ENCODE measurements at regions not wholly inside any gene's neighbourhood (a gene's known extent, or its start where the extent isn't known, plus 50 kb on each side); places are given as distances from the start of the nearest gene placed in this dataset.

DNA sequence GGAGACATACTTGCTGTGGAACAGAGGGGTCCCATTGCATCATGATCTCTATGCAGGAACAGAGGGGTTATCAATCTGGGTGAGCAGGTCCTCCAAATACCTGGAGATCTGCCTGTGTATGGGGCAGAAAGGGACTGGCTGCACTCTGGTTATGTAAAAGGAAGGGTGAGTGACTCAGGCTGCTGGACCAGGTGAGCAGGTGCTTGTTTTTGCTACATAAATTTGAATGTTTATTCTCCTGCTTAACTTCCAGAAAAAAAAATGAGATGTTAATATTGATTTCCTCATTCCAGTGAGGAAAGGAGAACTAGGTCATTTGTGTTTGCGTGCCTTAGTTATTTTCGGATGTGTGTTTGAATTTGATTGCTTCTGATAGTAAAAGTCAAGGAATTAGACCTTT lies 225.8 kb upstream of the TRAM1L1 start:
- TF ChIP-seq, protein P1, sequence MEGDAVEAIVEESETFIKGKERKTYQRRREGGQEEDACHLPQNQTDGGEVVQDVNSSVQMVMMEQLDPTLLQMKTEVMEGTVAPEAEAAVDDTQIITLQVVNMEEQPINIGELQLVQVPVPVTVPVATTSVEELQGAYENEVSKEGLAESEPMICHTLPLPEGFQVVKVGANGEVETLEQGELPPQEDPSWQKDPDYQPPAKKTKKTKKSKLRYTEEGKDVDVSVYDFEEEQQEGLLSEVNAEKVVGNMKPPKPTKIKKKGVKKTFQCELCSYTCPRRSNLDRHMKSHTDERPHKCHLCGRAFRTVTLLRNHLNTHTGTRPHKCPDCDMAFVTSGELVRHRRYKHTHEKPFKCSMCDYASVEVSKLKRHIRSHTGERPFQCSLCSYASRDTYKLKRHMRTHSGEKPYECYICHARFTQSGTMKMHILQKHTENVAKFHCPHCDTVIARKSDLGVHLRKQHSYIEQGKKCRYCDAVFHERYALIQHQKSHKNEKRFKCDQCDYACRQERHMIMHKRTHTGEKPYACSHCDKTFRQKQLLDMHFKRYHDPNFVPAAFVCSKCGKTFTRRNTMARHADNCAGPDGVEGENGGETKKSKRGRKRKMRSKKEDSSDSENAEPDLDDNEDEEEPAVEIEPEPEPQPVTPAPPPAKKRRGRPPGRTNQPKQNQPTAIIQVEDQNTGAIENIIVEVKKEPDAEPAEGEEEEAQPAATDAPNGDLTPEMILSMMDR (IDR thresholded peaks at IDR 0.05): no peak
- no peaks in the 10 kb centered on the region for H3K36me3 Mint-ChIP-seq (ENCODE audit: unreplicated experiment)
- no peak for DNase-seq (ENCODE audit: extremely low spot score, unreplicated experiment)
- peaks cover 7% of the 10 kb centered on the region for H3K27me3 Mint-ChIP-seq (ENCODE audit: unreplicated experiment)
- peaks cover 3% of the 10 kb centered on the region for H3K9me3 Mint-ChIP-seq (ENCODE audit: unreplicated experiment)
- H3K27ac Mint-ChIP-seq (ENCODE audit: unreplicated experiment): no peak overlapping the region
- H3K4me3 Mint-ChIP-seq (ENCODE audit: unreplicated experiment): no peak overlapping the region
- no peaks in the 10 kb centered on the region for H3K4me1 Mint-ChIP-seq (ENCODE audit: unreplicated experiment)

DNA sequence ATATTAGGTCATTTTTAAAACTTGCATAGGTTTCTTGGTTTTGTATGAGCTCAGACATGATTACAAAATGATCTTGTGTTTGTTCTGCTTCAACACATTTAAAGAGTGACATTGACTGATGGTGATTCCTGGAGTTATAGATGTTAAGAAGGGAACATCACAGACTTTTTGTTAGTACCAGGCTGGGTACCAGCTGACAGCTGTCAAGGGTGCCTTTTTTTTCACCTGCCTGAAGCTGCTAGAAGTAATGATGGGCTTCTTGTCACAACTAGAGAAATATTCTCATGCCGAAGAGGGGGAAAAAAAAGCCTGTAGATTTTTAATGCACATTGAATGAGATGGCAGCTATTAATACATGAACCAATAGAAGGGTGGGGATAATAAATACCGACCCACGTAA lies 226.6 kb upstream of the TRAM1L1 start:
- Mint-ChIP-seq H3K27me3 (ENCODE audit: unreplicated experiment) (peaks cover 7% of the 10 kb centered on the region), H3K4me3 (ENCODE audit: unreplicated experiment) (no peak overlapping the region), H3K9me3 (ENCODE audit: unreplicated experiment) (peaks cover 3% of the 10 kb centered on the region), H3K27ac (ENCODE audit: unreplicated experiment) (no peak overlapping the region), H3K4me1 (ENCODE audit: unreplicated experiment) (no peaks in the 10 kb centered on the region), H3K36me3 (ENCODE audit: unreplicated experiment) (no peaks in the 10 kb centered on the region)
- TF ChIP-seq, protein P1 (IDR thresholded peaks at IDR 0.05): no peak
- DNase-seq (ENCODE audit: extremely low spot score, unreplicated experiment): no peak

DNA sequence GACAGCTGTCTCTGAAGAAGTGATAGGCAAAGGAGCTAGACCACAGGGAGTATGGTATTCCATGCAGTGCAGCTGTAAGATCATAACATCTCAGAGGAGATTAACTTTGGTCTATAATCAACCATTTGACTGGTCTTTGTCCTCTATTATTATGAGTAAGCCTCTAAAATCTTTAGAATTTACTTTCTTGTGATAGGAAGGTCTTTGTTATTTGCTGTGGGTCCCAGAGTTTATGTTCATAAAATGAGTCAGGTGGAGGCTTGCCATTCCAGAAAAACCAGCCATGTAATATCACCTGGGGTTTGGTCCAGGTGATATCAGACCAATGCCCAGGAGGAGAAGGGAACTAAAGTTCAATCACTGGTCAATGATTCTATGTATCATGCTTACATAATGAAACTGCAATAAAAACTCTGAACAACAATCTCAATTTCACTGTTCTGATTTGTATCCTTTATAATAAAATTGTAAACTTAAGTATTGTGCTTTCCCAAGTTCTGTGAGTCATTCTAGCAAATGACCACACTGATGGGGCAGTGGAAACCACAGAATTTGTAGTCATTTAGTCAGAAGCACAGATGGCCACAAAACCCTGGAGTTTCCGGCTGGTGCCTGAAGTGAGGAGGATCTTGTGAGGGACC lies 239.6 kb upstream of the TRAM1L1 start:
- Mint-ChIP-seq H3K4me3 (ENCODE audit: unreplicated experiment) (no peak overlapping the region), H3K27me3 (ENCODE audit: unreplicated experiment) (no peaks in the 10 kb centered on the region), H3K27ac (ENCODE audit: unreplicated experiment) (no peak overlapping the region), H3K4me1 (ENCODE audit: unreplicated experiment) (peaks cover 2% of the 10 kb centered on the region), H3K36me3 (ENCODE audit: unreplicated experiment) (no peaks in the 10 kb centered on the region), H3K9me3 (ENCODE audit: unreplicated experiment) (peaks cover 11% of the 10 kb centered on the region)
- TF ChIP-seq, protein P1 (IDR thresholded peaks at IDR 0.05): no peak
- DNase-seq (ENCODE audit: extremely low spot score, unreplicated experiment): no peak

DNA sequence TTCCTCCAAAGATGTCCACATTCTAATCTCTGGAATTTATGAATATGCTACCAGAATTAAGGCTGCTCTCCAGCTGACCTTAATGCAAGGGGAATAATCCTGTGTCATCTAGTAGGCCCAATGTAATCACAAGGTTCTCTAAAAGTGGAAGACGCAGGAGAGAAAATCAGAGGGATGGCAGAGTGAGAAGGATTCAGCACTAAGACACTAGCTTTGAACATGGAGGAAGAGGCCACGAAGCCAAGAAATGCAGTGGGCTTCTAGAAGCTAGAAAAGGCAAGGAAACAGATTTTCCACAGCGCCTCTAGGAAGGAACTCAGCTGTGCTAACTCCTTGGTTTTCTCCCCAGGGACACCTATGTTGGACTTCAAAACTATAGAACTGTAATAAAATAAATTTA lies 240.7 kb upstream of the TRAM1L1 start:
- TF ChIP-seq, protein P1 (IDR thresholded peaks at IDR 0.05): no peak
- DNase-seq (ENCODE audit: extremely low spot score, unreplicated experiment): no peak
- Mint-ChIP-seq H3K36me3 (ENCODE audit: unreplicated experiment) (no peaks in the 10 kb centered on the region), H3K27me3 (ENCODE audit: unreplicated experiment) (no peaks in the 10 kb centered on the region), H3K4me3 (ENCODE audit: unreplicated experiment) (no peak overlapping the region), H3K9me3 (ENCODE audit: unreplicated experiment) (peaks cover 11% of the 10 kb centered on the region), H3K4me1 (ENCODE audit: unreplicated experiment) (peaks cover 2% of the 10 kb centered on the region), H3K27ac (ENCODE audit: unreplicated experiment) (no peak overlapping the region)

DNA sequence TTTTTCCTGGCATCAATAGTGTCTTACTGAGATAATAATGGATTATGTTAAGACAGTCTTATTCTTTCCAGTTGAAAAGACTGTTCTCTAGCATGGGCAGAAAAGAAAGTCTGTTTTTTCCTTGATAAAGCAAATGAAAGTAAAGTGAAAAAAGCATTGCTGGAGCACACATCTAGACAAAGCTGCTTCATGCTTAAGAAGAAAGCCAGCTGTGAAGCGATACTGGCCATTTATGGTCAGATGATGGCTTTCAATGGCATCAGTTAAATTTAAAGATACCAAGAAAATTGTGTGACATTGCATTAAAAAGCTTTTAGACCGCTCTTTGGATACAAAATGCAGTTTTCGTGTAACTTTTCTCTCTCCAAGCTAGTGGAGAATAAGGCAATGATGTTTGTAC lies 242.1 kb upstream of the TRAM1L1 start:
- TF ChIP-seq, protein P1 (IDR thresholded peaks at IDR 0.05): no peak
- peaks cover 11% of the 10 kb centered on the region for H3K9me3 Mint-ChIP-seq (ENCODE audit: unreplicated experiment)
- no peaks in the 10 kb centered on the region for H3K36me3 Mint-ChIP-seq (ENCODE audit: unreplicated experiment)
- H3K4me1 Mint-ChIP-seq (ENCODE audit: unreplicated experiment): peaks cover 2% of the 10 kb centered on the region
- DNase-seq (ENCODE audit: extremely low spot score, unreplicated experiment): no peak
- no peak overlapping the region for H3K27ac Mint-ChIP-seq (ENCODE audit: unreplicated experiment)
- no peaks in the 10 kb centered on the region for H3K27me3 Mint-ChIP-seq (ENCODE audit: unreplicated experiment)
- no peak overlapping the region for H3K4me3 Mint-ChIP-seq (ENCODE audit: unreplicated experiment)
